Thyroid gland (tissue), 4 donors: ENCODE measurements at regions not wholly inside any gene's neighbourhood (a gene's known extent, or its start where the extent isn't known, plus 50 kb on each side); places are given as distances from the start of the nearest gene placed in this dataset.

Source experiments
- CTCF ChIP-seq, 6 experiments: fragments of 200-600 bp in 3 of 6; fragments of 450-650 bp in 3 of 6; sonication (generic) in 3 of 6; IDR thresholded peaks; one replicate each; pipeline ENCODE4 v1.5.1; 2016 to 2019; ENCODE audit warnings: antibody characterized with exemption in 6 of 6, mild to moderate bottlenecking in 2 of 6, inconsistent platforms in 1 of 6, moderate library complexity in 1 of 6
- POLR2A ChIP-seq, 2 donors: fragments of 450-650 bp; IDR thresholded peaks; one replicate each; pipeline ENCODE4 v1.6.1; 2017; ENCODE audit warnings: antibody characterized with exemption in 2 of 2, mild to moderate bottlenecking in 2 of 2, moderate library complexity in 1 of 2

- no peak for TF ChIP-seq CTCF (IDR thresholded peaks at IDR 0.05)
- no peak for TF ChIP-seq POLR2A (IDR thresholded peaks at IDR 0.05)
Measured at GRCh38 chr2:12910431-12910830, 193.7 kb downstream of the TRIB2 start.
